ENCODE measurements at regions not wholly inside any gene's neighbourhood (a gene's known extent, or its start where the extent isn't known, plus 50 kb on each side); places are given as distances from the start of the nearest gene placed in this dataset.

DNA sequence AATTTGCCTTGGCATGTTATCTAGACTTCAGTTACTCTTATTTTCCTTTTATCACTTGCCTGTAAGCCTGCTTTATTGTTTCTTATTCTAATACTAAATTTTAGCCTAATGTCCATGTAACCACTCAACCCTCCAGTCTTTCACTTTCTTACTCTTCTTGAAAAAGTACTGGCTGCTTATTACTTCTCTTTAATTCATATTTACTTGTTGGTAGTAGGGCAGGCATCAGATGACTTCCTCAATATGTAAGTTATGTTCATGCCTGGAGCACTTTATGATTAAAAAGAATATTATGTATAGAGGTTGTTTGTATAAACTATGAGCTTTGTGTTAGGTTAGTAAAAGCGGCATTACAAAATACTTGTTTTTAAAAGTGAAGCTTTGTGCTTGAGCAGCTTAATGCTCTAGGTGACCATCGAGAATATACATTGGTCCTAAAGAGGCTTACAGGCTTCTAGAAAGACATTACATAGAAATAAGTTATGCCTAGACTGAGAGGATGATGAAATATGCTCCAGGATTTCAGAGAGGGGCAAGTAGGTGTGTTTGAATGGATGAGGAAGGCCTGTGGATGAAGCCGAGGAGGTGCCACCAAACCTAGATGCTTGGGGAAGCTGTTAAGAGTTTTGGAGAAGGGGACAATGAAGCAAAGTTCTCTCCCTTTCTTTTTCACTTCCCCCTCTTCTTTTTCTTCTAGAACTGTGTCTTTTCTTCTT, 207.1 kb upstream of the HDAC9 start:
- H3K4me2 ChIP-seq (ENCODE audit: low read depth, low read length), result no peak overlapping the region
- no CpG with 5 or more reads among the region's 3 CpGs for WGBS, 2 experiments (ENCODE audit: extremely low coverage in 2 of 2, insufficient read length in 1 of 2)
- H2BK120ac ChIP-seq (ENCODE audit: low read depth, low read length), result no peak overlapping the region
- ATAC-seq (ENCODE audit: low read depth), result no peak
- H4K91ac ChIP-seq (ENCODE audit: insufficient read depth, low read depth, low read length), result no peak overlapping the region
- no peak overlapping the region for H3K9ac ChIP-seq (ENCODE audit: low read depth, low read length)
- no peaks in the 10 kb centered on the region for H3K4me1 ChIP-seq (ENCODE audit: control insufficient read depth, insufficient read depth, low read length)
- H3K4me3 ChIP-seq (ENCODE audit: insufficient read depth, low read depth, low read length), result no peak overlapping the region
- H3K36me3 ChIP-seq (ENCODE audit: control insufficient read depth, insufficient read depth, low read length), result no peaks in the 10 kb centered on the region
- no peaks in the 10 kb centered on the region for H3K9me1 ChIP-seq (ENCODE audit: insufficient read depth, low read length)
- no peak overlapping the region for H2AK5ac ChIP-seq (ENCODE audit: low read depth, low read length)
- dilution Hi-C loops (cut with HindIII; ENCODE audit: low sequenced_read_pairs, unreplicated experiment), result no loop called here
- H2AFZ ChIP-seq (replicated peaks; ENCODE audit: low read length, poor library complexity), result no peak overlapping the region
- no peaks in the 10 kb centered on the region for H3K79me1 ChIP-seq (ENCODE audit: low read depth in 1 of 2, low read length in 2 of 2)
- no TSS peak for BruUV-seq (replicated peaks)
- H2BK20ac ChIP-seq (ENCODE audit: low read depth, low read length), result no peak overlapping the region
- no peak overlapping the region for H4K5ac ChIP-seq (ENCODE audit: low read depth, low read length)
- no peak overlapping the region for H2BK5ac ChIP-seq (ENCODE audit: low read depth, low read length, poor library complexity, severe bottlenecking)
- H3K9me3 ChIP-seq (ENCODE audit: control insufficient read depth, insufficient read depth, low read length), result no peaks in the 10 kb centered on the region
- H3K23ac ChIP-seq (ENCODE audit: low read depth, low read length), result no peak overlapping the region
- DNase-seq, result no peak
- H3K14ac ChIP-seq (replicated peaks; ENCODE audit: low read depth, low read length), result no peak overlapping the region
- ChIA-PET POLR2A (ENCODE audit: unreplicated experiment) (no interaction called here), CTCF (no interaction called here)
- H3K4ac ChIP-seq (ENCODE audit: low read depth, low read length), result no peak overlapping the region
- H3K27ac ChIP-seq (ENCODE audit: insufficient read depth, low read length), result no peak overlapping the region
- no peak overlapping the region for H3K56ac ChIP-seq (ENCODE audit: extremely low read depth, insufficient read depth, low read length)
- intact Hi-C loops (cut with micrococcal nuclease), result no loop called here
- H4K20me1 ChIP-seq (ENCODE audit: insufficient read depth, low read length), result no peaks in the 10 kb centered on the region
- TF ChIP-seq RCOR1 (IDR thresholded peaks at IDR 0.05; ENCODE audit: insufficient replicate concordance, low read length), result no peak
- TF ChIP-seq SMC3 (IDR thresholded peaks at IDR 0.05; ENCODE audit: low read depth, low read length), result no peak
- no peak for TF ChIP-seq NFE2L2 (IDR thresholded peaks at IDR 0.05; ENCODE audit: low read depth, low read length)
- TF ChIP-seq MAZ (IDR thresholded peaks at IDR 0.05; ENCODE audit: borderline replicate concordance, low read depth, low read length), result no peak
- TF ChIP-seq CHD1 (IDR thresholded peaks at IDR 0.05; ENCODE audit: low read depth, low read length), result no peak
- TF ChIP-seq, protein P1, sequence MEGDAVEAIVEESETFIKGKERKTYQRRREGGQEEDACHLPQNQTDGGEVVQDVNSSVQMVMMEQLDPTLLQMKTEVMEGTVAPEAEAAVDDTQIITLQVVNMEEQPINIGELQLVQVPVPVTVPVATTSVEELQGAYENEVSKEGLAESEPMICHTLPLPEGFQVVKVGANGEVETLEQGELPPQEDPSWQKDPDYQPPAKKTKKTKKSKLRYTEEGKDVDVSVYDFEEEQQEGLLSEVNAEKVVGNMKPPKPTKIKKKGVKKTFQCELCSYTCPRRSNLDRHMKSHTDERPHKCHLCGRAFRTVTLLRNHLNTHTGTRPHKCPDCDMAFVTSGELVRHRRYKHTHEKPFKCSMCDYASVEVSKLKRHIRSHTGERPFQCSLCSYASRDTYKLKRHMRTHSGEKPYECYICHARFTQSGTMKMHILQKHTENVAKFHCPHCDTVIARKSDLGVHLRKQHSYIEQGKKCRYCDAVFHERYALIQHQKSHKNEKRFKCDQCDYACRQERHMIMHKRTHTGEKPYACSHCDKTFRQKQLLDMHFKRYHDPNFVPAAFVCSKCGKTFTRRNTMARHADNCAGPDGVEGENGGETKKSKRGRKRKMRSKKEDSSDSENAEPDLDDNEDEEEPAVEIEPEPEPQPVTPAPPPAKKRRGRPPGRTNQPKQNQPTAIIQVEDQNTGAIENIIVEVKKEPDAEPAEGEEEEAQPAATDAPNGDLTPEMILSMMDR (conservative IDR thresholded peaks at IDR 0.05; ENCODE audit: low read depth, low read length), result no peak
- TF ChIP-seq, protein P2, sequence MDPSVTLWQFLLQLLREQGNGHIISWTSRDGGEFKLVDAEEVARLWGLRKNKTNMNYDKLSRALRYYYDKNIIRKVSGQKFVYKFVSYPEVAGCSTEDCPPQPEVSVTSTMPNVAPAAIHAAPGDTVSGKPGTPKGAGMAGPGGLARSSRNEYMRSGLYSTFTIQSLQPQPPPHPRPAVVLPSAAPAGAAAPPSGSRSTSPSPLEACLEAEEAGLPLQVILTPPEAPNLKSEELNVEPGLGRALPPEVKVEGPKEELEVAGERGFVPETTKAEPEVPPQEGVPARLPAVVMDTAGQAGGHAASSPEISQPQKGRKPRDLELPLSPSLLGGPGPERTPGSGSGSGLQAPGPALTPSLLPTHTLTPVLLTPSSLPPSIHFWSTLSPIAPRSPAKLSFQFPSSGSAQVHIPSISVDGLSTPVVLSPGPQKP (IDR thresholded peaks at IDR 0.05; ENCODE audit: borderline replicate concordance, low read depth, low read length), result no peak
- no peak for TF ChIP-seq POLR2A (IDR thresholded peaks at IDR 0.05; ENCODE audit: low read depth, low read length)
- no peaks in the 10 kb centered on the region; the same call in 1 of the 2 replicates for H3K27me3 ChIP-seq (ENCODE audit: control insufficient read depth, insufficient read depth, low read length)
- H2AK9ac ChIP-seq (replicated peaks; ENCODE audit: low read depth, low read length, poor library complexity), result no peak overlapping the region
- no peak overlapping the region for H3K18ac ChIP-seq (ENCODE audit: low read depth, low read length)
- in situ Hi-C loops (cut with MboI; ENCODE audit: low sequenced_read_pairs), result no loop called here
- H2BK15ac ChIP-seq (ENCODE audit: low read depth, low read length), result no peak overlapping the region
- H4K8ac ChIP-seq (ENCODE audit: low read depth in 2 of 2, low read length in 2 of 2), result no peak overlapping the region

Measured in IMR-90 (cell line).